ENCODE measurements at regions not wholly inside any gene's neighbourhood (a gene's known extent, or its start where the extent isn't known, plus 50 kb on each side); places are given as distances from the start of the nearest gene placed in this dataset.

- no peaks in the 10 kb centered on the region for H3K79me2 ChIP-seq (ENCODE audit: low read length)
- H3K27me3 ChIP-seq (replicated peaks; ENCODE audit: insufficient read depth, low read length) = no peaks in the 10 kb centered on the region
- H3F3A ChIP-seq (ENCODE audit: insufficient read depth, low read length) = no peaks in the 10 kb centered on the region
- H3K4me1 ChIP-seq (ENCODE audit: low read length) = no peaks in the 10 kb centered on the region
- no peaks in the 10 kb centered on the region for H3K9me2 ChIP-seq (replicated peaks; ENCODE audit: insufficient read depth, low read length)
- no peaks in the 10 kb centered on the region for H4K20me1 ChIP-seq (ENCODE audit: insufficient read depth, low read length)
- H3K36me3 ChIP-seq (replicated peaks; ENCODE audit: insufficient read depth, low read length) = no peaks in the 10 kb centered on the region
- no peak overlapping the region for H3K9ac ChIP-seq (ENCODE audit: low read length)
- no peak for DNase-seq
- no peak overlapping the region for H2AFZ ChIP-seq (ENCODE audit: low read length)
- no peak overlapping the region for H3K27ac ChIP-seq (ENCODE audit: low read length)
- H3K4me3 ChIP-seq (ENCODE audit: low read length) = no peak overlapping the region
- H3K9me3 ChIP-seq (replicated peaks; ENCODE audit: insufficient read depth, low read length) = no peaks in the 10 kb centered on the region
- TF ChIP-seq EZH2phosphoT487 (IDR thresholded peaks at IDR 0.05; ENCODE audit: low read length) (no peak), EZH2 (optimal IDR thresholded peaks at IDR 0.05; ENCODE audit: low read depth, low read length) (no peak), CTCF (IDR thresholded peaks at IDR 0.05; ENCODE audit: low read length) (no peak)
- no peak overlapping the region for H3K4me2 ChIP-seq (ENCODE audit: low read depth, low read length)
These were observed 1318.5 kb downstream of the PCDH9 start for GRCh38 chr13:65911546-65912193.

GRCh38 chr13:65909501-65909900 is 1320.6 kb downstream of the PCDH9 start:
- Histone ChIP-seq H3K4me2 (ENCODE audit: low read depth, low read length) (no peak overlapping the region), H3K27me3 (replicated peaks; ENCODE audit: insufficient read depth, low read length) (no peaks in the 10 kb centered on the region), H3K4me1 (ENCODE audit: low read length) (no peaks in the 10 kb centered on the region), H3K27ac (ENCODE audit: low read length) (no peak overlapping the region), H2AFZ (ENCODE audit: low read length) (no peak overlapping the region), H3K9me3 (replicated peaks; ENCODE audit: insufficient read depth, low read length) (no peaks in the 10 kb centered on the region), H3K4me3 (ENCODE audit: low read length) (no peak overlapping the region), H4K20me1 (ENCODE audit: insufficient read depth, low read length) (no peaks in the 10 kb centered on the region), H3K9me2 (replicated peaks; ENCODE audit: insufficient read depth, low read length) (no peaks in the 10 kb centered on the region), H3K79me2 (ENCODE audit: low read length) (no peaks in the 10 kb centered on the region), H3K9ac (ENCODE audit: low read length) (no peak overlapping the region), H3K36me3 (replicated peaks; ENCODE audit: insufficient read depth, low read length) (no peaks in the 10 kb centered on the region), H3F3A (ENCODE audit: insufficient read depth, low read length) (no peaks in the 10 kb centered on the region)
- TF ChIP-seq EZH2phosphoT487 (IDR thresholded peaks at IDR 0.05; ENCODE audit: low read length) (no peak), CTCF (IDR thresholded peaks at IDR 0.05; ENCODE audit: low read length) (no peak), EZH2 (optimal IDR thresholded peaks at IDR 0.05; ENCODE audit: low read depth, low read length) (no peak)
- DNase-seq = no peak

GRCh38 chr13:65907666-65908525 is 1322.2 kb downstream of the PCDH9 start:
- TF ChIP-seq EZH2 (optimal IDR thresholded peaks at IDR 0.05; ENCODE audit: low read depth, low read length) = no peak
- TF ChIP-seq EZH2phosphoT487 (IDR thresholded peaks at IDR 0.05; ENCODE audit: low read length) = no peak
- TF ChIP-seq CTCF (IDR thresholded peaks at IDR 0.05; ENCODE audit: low read length) = no peak
- H4K20me1 ChIP-seq (ENCODE audit: insufficient read depth, low read length) = no peaks in the 10 kb centered on the region
- H3K4me3 ChIP-seq (ENCODE audit: low read length) = no peak overlapping the region
- no peaks in the 10 kb centered on the region for H3K9me3 ChIP-seq (replicated peaks; ENCODE audit: insufficient read depth, low read length)
- no peaks in the 10 kb centered on the region for H3K27me3 ChIP-seq (replicated peaks; ENCODE audit: insufficient read depth, low read length)
- H3K27ac ChIP-seq (ENCODE audit: low read length) = no peak overlapping the region
- no peak overlapping the region for H3K9ac ChIP-seq (ENCODE audit: low read length)
- no peaks in the 10 kb centered on the region for H3K9me2 ChIP-seq (replicated peaks; ENCODE audit: insufficient read depth, low read length)
- DNase-seq = no peak
- no peaks in the 10 kb centered on the region for H3F3A ChIP-seq (ENCODE audit: insufficient read depth, low read length)
- no peak overlapping the region for H3K4me2 ChIP-seq (ENCODE audit: low read depth, low read length)
- no peak overlapping the region for H2AFZ ChIP-seq (ENCODE audit: low read length)
- no peaks in the 10 kb centered on the region for H3K4me1 ChIP-seq (ENCODE audit: low read length)
- no peaks in the 10 kb centered on the region for H3K36me3 ChIP-seq (replicated peaks; ENCODE audit: insufficient read depth, low read length)
- no peaks in the 10 kb centered on the region for H3K79me2 ChIP-seq (ENCODE audit: low read length)

All from MM.1S (cell line).